ENCODE measurements at regions not wholly inside any gene's neighbourhood (a gene's known extent, or its start where the extent isn't known, plus 50 kb on each side); places are given as distances from the start of the nearest gene placed in this dataset.

DNA sequence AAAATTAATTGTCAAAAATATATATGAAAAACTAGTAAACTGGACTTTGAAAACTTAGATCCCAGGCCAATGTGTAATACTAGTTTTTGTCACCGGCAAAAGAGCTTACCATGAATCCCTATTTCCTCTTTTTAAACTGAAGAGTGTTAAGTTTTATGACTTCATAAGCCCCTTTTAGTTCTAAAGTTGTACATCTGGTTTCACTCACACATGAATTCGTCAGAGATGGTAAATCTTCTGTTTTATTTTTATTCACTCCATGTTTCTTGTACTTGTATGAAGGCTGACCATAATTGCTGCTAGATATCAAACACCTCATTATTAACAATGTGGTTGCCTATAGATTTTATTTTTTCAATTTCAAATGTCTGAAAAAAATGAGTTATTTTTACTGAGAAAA is 827.9 kb downstream of the PCDH7 start:
- intact Hi-C loops (cut with micrococcal nuclease), result no loop called here
- Histone ChIP-seq H3K27ac (ENCODE audit: low read depth, low read length) (no peak overlapping the region), H3K4me2 (ENCODE audit: low read length) (no peak overlapping the region), H3K79me2 (ENCODE audit: insufficient read depth, low read length) (no peaks in the 10 kb centered on the region), H2AFZ (ENCODE audit: low read depth, low read length, poor library complexity, severe bottlenecking) (no peak overlapping the region), H4K20me1 (ENCODE audit: insufficient read depth) (no peaks in the 10 kb centered on the region), H3K9me2 (ENCODE audit: insufficient read depth) (no peaks in the 10 kb centered on the region; the same call in 1 of the 2 replicates), H3K9ac (ENCODE audit: low read length) (no peak overlapping the region), H3K27me3 (ENCODE audit: insufficient read depth, low read length) (no peaks in the 10 kb centered on the region), H3K9me3 (ENCODE audit: control insufficient read depth in 1 of 2, insufficient read depth in 1 of 2, low read depth in 1 of 2, low read length in 2 of 2) (peaks cover 0 to 3% of the 10 kb centered on the region in 2 experiments; a peak in 1 of 4 replicates), H3K36me3 (ENCODE audit: control insufficient read depth in 1 of 2, insufficient read depth in 2 of 2, low read length in 2 of 2) (no peaks in the 10 kb centered on the region), H3K4me1 (ENCODE audit: control insufficient read depth in 1 of 2, insufficient read depth in 2 of 2, low read length in 2 of 2) (no peaks in the 10 kb centered on the region), H3K4me3 (replicated peaks in 1 of 2; ENCODE audit: low read depth in 1 of 2, low read length in 2 of 2) (no peak overlapping the region)
- TF ChIP-seq POLR2AphosphoS5 (IDR thresholded peaks at IDR 0.05; ENCODE audit: low read depth, low read length), result no peak
- TF ChIP-seq SIN3A (IDR thresholded peaks at IDR 0.05; ENCODE audit: low read depth), result no peak
- TF ChIP-seq SP1 (IDR thresholded peaks at IDR 0.05; ENCODE audit: low read depth), result no peak
- TF ChIP-seq SRF (IDR thresholded peaks at IDR 0.05; ENCODE audit: low read depth), result no peak
- no peak for TF ChIP-seq YY1 (IDR thresholded peaks at IDR 0.05; ENCODE audit: extremely low read depth, insufficient replicate concordance, low read depth, low read length)
- TF ChIP-seq CEBPB (IDR thresholded peaks at IDR 0.05; ENCODE audit: low read depth), result no peak
- TF ChIP-seq CBX3 (IDR thresholded peaks at IDR 0.05; ENCODE audit: low read depth), result no peak
- no peak for DNase-seq (ENCODE audit: low read depth, low spot score)
- POLR2A ChIA-PET, result no interaction called here
- CTCF ChIA-PET, result no interaction called here
- BruUV-seq (replicated peaks), result no TSS peak
- RAD21 ChIA-PET (ENCODE audit: low non-redundant PET in 1 of 2, low total read pairs in 2 of 2, uncharacterized antibody in 2 of 2, unreplicated experiment in 2 of 2), result no interaction called here
- no peak for ATAC-seq

- RAD21 ChIA-PET (ENCODE audit: low non-redundant PET in 1 of 2, low total read pairs in 2 of 2, uncharacterized antibody in 2 of 2, unreplicated experiment in 2 of 2), result no interaction called here
Measured at GRCh38 chr4:31548823-31549222, 828.7 kb downstream of the PCDH7 start.

More at GRCh38 chr4:31548823-31549222, 828.7 kb downstream of the PCDH7 start:
- TF ChIP-seq CTCF (IDR thresholded peaks at IDR 0.05 in 2 of 3, conservative IDR thresholded peaks at IDR 0.05 in 1 of 3; ENCODE audit: borderline replicate concordance in 1 of 3, insufficient read depth in 1 of 3, low read depth in 2 of 3, low read length in 2 of 3) (no peak), YY1 (IDR thresholded peaks at IDR 0.05; ENCODE audit: extremely low read depth, insufficient replicate concordance, low read depth, low read length) (no peak), EZH2phosphoT487 (IDR thresholded peaks at IDR 0.05; ENCODE audit: borderline replicate concordance) (no peak), REST (IDR thresholded peaks at IDR 0.05; ENCODE audit: low read depth) (no peak), CBX3 (IDR thresholded peaks at IDR 0.05; ENCODE audit: low read depth) (no peak)
- TF ChIP-seq, protein P1, sequence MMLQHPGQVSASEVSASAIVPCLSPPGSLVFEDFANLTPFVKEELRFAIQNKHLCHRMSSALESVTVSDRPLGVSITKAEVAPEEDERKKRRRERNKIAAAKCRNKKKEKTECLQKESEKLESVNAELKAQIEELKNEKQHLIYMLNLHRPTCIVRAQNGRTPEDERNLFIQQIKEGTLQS (IDR thresholded peaks at IDR 0.05), result no peak
- intact Hi-C loops (cut with micrococcal nuclease), result no loop called here
- no peak for ATAC-seq
- H3K36me3 ChIP-seq (ENCODE audit: control insufficient read depth in 1 of 2, insufficient read depth in 2 of 2, low read length in 2 of 2), result no peaks in the 10 kb centered on the region
- H3K4me2 ChIP-seq (ENCODE audit: low read length), result no peak overlapping the region
- no peaks in the 10 kb centered on the region; the same call in 1 of the 2 replicates for H3K9me2 ChIP-seq (ENCODE audit: insufficient read depth)
- H3K27me3 ChIP-seq (ENCODE audit: insufficient read depth, low read length), result no peaks in the 10 kb centered on the region
- no peak overlapping the region for H3K27ac ChIP-seq (ENCODE audit: low read depth, low read length)
- no peaks in the 10 kb centered on the region for H3K79me2 ChIP-seq (ENCODE audit: insufficient read depth, low read length)
- no peak overlapping the region for H3K9ac ChIP-seq (ENCODE audit: low read length)
- ChIA-PET CTCF (no interaction called here), POLR2A (no interaction called here)
- peaks cover 0 to 3% of the 10 kb centered on the region in 2 experiments; a peak in 1 of 4 replicates for H3K9me3 ChIP-seq (ENCODE audit: control insufficient read depth in 1 of 2, insufficient read depth in 1 of 2, low read depth in 1 of 2, low read length in 2 of 2)
- H3K4me3 ChIP-seq (replicated peaks in 1 of 2; ENCODE audit: low read depth in 1 of 2, low read length in 2 of 2), result no peak overlapping the region
- H3K4me1 ChIP-seq (ENCODE audit: control insufficient read depth in 1 of 2, insufficient read depth in 2 of 2, low read length in 2 of 2), result no peaks in the 10 kb centered on the region
- no TSS peak for BruUV-seq (replicated peaks)
- no peaks in the 10 kb centered on the region for H4K20me1 ChIP-seq (ENCODE audit: insufficient read depth)
- no peak overlapping the region for H2AFZ ChIP-seq (ENCODE audit: low read depth, low read length, poor library complexity, severe bottlenecking)
- no peak for DNase-seq (ENCODE audit: low read depth, low spot score)

Measured in HCT116 (cell line).